HepG2 (cell line): ENCODE measurements at regions not wholly inside any gene's neighbourhood (a gene's known extent, or its start where the extent isn't known, plus 50 kb on each side); places are given as distances from the start of the nearest gene placed in this dataset.

Source experiments
- ATF1 ChIP-seq: IDR thresholded peaks from 2 replicates; pipeline ENCODE4 v1.6.1; 2016; ENCODE audit warnings: mild to moderate bottlenecking, control low read depth
- CC2D1A ChIP-seq: sonication (generic); formaldehyde crosslinking; IDR thresholded peaks from 2 replicates; pipeline ENCODE4 v1.8.1; 2023; ENCODE audit warnings: mild to moderate bottlenecking, missing genetic modification reagents
- JDP2 ChIP-seq: sonication (generic); formaldehyde crosslinking; IDR thresholded peaks from 2 replicates; pipeline ENCODE4 v1.8.1; 2022; ENCODE audit warnings: missing genetic modification reagents, borderline replicate concordance
- KDM5B ChIP-seq: sonication (generic); formaldehyde crosslinking; IDR thresholded peaks from 2 replicates; pipeline ENCODE4 v1.4.0; 2020; ENCODE audit warnings: missing genetic modification reagents, mild to moderate bottlenecking, borderline replicate concordance
- REL ChIP-seq: sonication (generic); formaldehyde crosslinking; conservative IDR thresholded peaks from 2 replicates; pipeline ENCODE4 v1.8.0; 2022; ENCODE audit warnings: mild to moderate bottlenecking, missing genetic modification reagents, moderate library complexity
- SIN3A ChIP-seq: IDR thresholded peaks from 2 replicates; pipeline ENCODE4 v1.6.1; 2011; ENCODE audit warnings: low read depth, mild to moderate bottlenecking, control low read depth, low read length, borderline replicate concordance
- TP53 ChIP-seq: sonication (generic); formaldehyde crosslinking; conservative IDR thresholded peaks from 2 replicates; pipeline ENCODE4 v1.4.0; 2020; ENCODE audit warnings: missing genetic modification reagents
- ZNF549 ChIP-seq: sonication (generic); formaldehyde crosslinking; IDR thresholded peaks from 2 replicates; pipeline ENCODE4 v1.5.0; 2020; ENCODE audit warnings: missing genetic modification reagents
- TF ChIP-seq, protein P1 (sequence below): sonication (generic); formaldehyde crosslinking; IDR thresholded peaks from 2 replicates; pipeline ENCODE4 v1.5.0; 2020; ENCODE audit warnings: missing genetic modification reagents, mild to moderate bottlenecking, borderline replicate concordance
- TF ChIP-seq, protein P2 (sequence below): sonication (generic); formaldehyde crosslinking; IDR thresholded peaks from 2 replicates; pipeline ENCODE4 v1.4.0; 2020; ENCODE audit warnings: mild to moderate bottlenecking, missing genetic modification reagents, borderline replicate concordance

DNA sequence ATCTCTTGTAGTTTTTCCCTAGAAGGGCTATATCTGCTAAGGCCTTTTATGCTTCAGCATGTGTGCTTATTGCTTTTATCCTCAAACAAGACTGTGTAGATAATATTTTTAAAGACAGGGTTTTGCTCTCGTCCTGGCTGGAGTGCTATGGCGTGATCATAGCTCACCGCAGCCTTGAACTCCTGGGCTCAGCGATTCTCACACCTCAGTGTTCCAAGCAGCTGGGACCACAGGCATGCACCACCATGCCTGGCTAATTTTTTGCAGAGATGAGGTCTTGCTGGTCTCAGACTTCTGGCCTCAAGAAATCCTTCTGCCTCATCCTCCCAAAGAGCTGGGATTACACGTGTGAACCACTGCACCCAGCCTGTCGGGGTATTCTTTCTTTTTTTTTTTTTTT is 137.3 kb upstream of the SCAF11 start (continued):
- TF ChIP-seq, protein P1, sequence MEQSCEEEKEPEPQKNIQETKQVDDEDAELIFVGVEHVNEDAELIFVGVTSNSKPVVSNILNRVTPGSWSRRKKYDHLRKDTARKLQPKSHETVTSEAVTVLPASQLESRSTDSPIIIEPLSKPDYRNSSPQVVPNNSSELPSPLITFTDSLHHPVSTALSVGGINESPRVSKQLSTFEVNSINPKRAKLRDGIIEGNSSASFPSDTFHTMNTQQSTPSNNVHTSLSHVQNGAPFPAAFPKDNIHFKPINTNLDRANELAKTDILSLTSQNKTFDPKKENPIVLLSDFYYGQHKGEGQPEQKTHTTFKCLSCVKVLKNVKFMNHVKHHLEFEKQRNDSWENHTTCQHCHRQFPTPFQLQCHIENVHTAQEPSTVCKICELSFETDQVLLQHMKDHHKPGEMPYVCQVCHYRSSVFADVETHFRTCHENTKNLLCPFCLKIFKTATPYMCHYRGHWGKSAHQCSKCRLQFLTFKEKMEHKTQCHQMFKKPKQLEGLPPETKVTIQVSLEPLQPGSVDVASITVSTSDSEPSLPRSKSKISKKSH (CRISPR knock-in tag), result no peak
- TF ChIP-seq KDM5B (CRISPR knock-in tag) (no peak), CC2D1A (CRISPR knock-in tag) (no peak), REL (no peak), ZNF549 (CRISPR knock-in tag) (no peak), TP53 (no peak), JDP2 (CRISPR knock-in tag) (no peak), ATF1 (CRISPR knock-in tag) (no peak), SIN3A (no peak)
- TF ChIP-seq, protein P2, sequence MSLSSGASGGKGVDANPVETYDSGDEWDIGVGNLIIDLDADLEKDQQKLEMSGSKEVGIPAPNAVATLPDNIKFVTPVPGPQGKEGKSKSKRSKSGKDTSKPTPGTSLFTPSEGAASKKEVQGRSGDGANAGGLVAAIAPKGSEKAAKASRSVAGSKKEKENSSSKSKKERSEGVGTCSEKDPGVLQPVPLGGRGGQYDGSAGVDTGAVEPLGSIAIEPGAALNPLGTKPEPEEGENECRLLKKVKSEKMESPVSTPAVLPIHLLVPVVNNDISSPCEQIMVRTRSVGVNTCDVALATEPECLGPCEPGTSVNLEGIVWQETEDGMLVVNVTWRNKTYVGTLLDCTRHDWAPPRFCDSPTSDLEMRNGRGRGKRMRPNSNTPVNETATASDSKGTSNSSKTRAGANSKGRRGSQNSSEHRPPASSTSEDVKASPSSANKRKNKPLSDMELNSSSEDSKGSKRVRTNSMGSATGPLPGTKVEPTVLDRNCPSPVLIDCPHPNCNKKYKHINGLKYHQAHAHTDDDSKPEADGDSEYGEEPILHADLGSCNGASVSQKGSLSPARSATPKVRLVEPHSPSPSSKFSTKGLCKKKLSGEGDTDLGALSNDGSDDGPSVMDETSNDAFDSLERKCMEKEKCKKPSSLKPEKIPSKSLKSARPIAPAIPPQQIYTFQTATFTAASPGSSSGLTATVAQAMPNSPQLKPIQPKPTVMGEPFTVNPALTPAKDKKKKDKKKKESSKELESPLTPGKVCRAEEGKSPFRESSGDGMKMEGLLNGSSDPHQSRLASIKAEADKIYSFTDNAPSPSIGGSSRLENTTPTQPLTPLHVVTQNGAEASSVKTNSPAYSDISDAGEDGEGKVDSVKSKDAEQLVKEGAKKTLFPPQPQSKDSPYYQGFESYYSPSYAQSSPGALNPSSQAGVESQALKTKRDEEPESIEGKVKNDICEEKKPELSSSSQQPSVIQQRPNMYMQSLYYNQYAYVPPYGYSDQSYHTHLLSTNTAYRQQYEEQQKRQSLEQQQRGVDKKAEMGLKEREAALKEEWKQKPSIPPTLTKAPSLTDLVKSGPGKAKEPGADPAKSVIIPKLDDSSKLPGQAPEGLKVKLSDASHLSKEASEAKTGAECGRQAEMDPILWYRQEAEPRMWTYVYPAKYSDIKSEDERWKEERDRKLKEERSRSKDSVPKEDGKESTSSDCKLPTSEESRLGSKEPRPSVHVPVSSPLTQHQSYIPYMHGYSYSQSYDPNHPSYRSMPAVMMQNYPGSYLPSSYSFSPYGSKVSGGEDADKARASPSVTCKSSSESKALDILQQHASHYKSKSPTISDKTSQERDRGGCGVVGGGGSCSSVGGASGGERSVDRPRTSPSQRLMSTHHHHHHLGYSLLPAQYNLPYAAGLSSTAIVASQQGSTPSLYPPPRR (CRISPR knock-in tag), result no peak
